HEK293T (cell line): ENCODE measurements at regions not wholly inside any gene's neighbourhood (a gene's known extent, or its start where the extent isn't known, plus 50 kb on each side); places are given as distances from the start of the nearest gene placed in this dataset.

Experiments
- CTCF ChIA-PET: fragments of 350-600 bp; formaldehyde crosslinking; extraction: SDS; loops from one replicate; lab custom pipeline; 2021; ENCODE audit warnings: antibody characterized with exemption, inconsistent platforms; lab: Yijun Ruan, JAX
- POLR2A ChIA-PET: fragments of 350-600 bp; formaldehyde crosslinking; extraction: SDS; loops from one replicate; lab custom pipeline; 2020; ENCODE audit warnings: antibody characterized with exemption, inconsistent platforms; lab: Yijun Ruan, JAX
- DNase-seq: peaks from one replicate; pipeline ENCODE4 v3.0.0; 2012; ENCODE audit warnings: mixed read lengths; ENCODE audit errors: extremely low spot score
- ARNT ChIP-seq: fragments of 450-650 bp; IDR thresholded peaks from 2 replicates; pipeline ENCODE4 v1.6.1; 2017; ENCODE audit warnings: mild to moderate bottlenecking
- BHLHE40 ChIP-seq: fragments of 450-650 bp; IDR thresholded peaks from 2 replicates; pipeline ENCODE4 v1.6.1; 2016; ENCODE audit warnings: mild to moderate bottlenecking, moderate library complexity, borderline replicate concordance
- CTBP1 ChIP-seq: fragments of 450-650 bp; IDR thresholded peaks from 2 replicates; pipeline ENCODE4 v1.6.1; 2016; ENCODE audit warnings: borderline replicate concordance
- ELF4 ChIP-seq: fragments of 450-650 bp; IDR thresholded peaks from 2 replicates; pipeline ENCODE4 v1.6.1; 2017; ENCODE audit warnings: antibody characterized with exemption
- FOXA1 ChIP-seq: fragments of 450-650 bp; IDR thresholded peaks from 2 replicates; pipeline ENCODE4 v1.6.1; 2016; ENCODE audit warnings: mild to moderate bottlenecking
- FOXK2 ChIP-seq: fragments of 450-650 bp; IDR thresholded peaks from 2 replicates; pipeline ENCODE4 v1.6.1; 2016; ENCODE audit warnings: mild to moderate bottlenecking
- FOXM1 ChIP-seq: fragments of 450-650 bp; IDR thresholded peaks from 2 replicates; pipeline ENCODE4 v1.6.1; 2017; ENCODE audit warnings: mild to moderate bottlenecking, borderline replicate concordance
- HDGF ChIP-seq: fragments of 450-650 bp; IDR thresholded peaks from 2 replicates; pipeline ENCODE4 v1.6.1; 2017; ENCODE audit warnings: antibody characterized with exemption, borderline replicate concordance
- L3MBTL2 ChIP-seq: fragments of 450-650 bp; conservative IDR thresholded peaks from 2 replicates; pipeline ENCODE4 v1.6.1; 2016; ENCODE audit warnings: mild to moderate bottlenecking
- LEF1 ChIP-seq: fragments of 450-650 bp; IDR thresholded peaks from 2 replicates; pipeline ENCODE4 v1.6.1; 2017; ENCODE audit warnings: mild to moderate bottlenecking, borderline replicate concordance
- NFRKB ChIP-seq: fragments of 450-650 bp; IDR thresholded peaks from 2 replicates; pipeline ENCODE4 v1.6.1; 2016; ENCODE audit warnings: mild to moderate bottlenecking, moderate library complexity
- PKNOX1 ChIP-seq: fragments of 450-650 bp; IDR thresholded peaks from 2 replicates; pipeline ENCODE4 v1.6.1; 2016
- SP1 ChIP-seq: fragments of 450-650 bp; IDR thresholded peaks from 2 replicates; pipeline ENCODE4 v1.6.1; 2017
- SUZ12 ChIP-seq: fragments of 450-650 bp; IDR thresholded peaks from 2 replicates; pipeline ENCODE4 v1.6.1; 2016; ENCODE audit warnings: mild to moderate bottlenecking
- TARDBP ChIP-seq: fragments of 450-650 bp; IDR thresholded peaks from 2 replicates; pipeline ENCODE4 v1.6.1; 2016
- ZNF384 ChIP-seq: fragments of 450-650 bp; IDR thresholded peaks from 2 replicates; pipeline ENCODE4 v1.6.1; 2016

GRCh38 chr3:31444220-31445142 lies 88.2 kb upstream of the STT3B start:
- TF ChIP-seq SUZ12, result no peak
- ChIA-PET CTCF (no interaction called here), POLR2A (no interaction called here)
- DNase-seq, result no peak

- ChIA-PET POLR2A (no interaction called here), CTCF (interaction anchor here (0.7 kb wide), 1 partner anchor 572 kb away, joined by 4 read pairs; no protein-coding TSS in a partner anchor)
- no peak for DNase-seq
- TF ChIP-seq PKNOX1 (no peak), SP1 (no peak), HDGF (no peak), FOXK2 (no peak), BHLHE40 (no peak), L3MBTL2 (no peak), NFRKB (no peak), CTBP1 (no peak)
These were observed 87.0 kb upstream of the STT3B start for GRCh38 chr3:31445701-31446100.

GRCh38 chr3:31448035-31448881 lies 84.5 kb upstream of the STT3B start:
- DNase-seq, result peak; percentile 22
- POLR2A ChIA-PET, result no interaction called here
- CTCF ChIA-PET, result interaction anchor here (0.6 kb wide), 1 partner anchor 553 kb away, joined by 4 read pairs; no protein-coding TSS in a partner anchor
- TF ChIP-seq HDGF (no peak), FOXM1 (no peak), ZNF384 (no peak), ELF4 (no peak), L3MBTL2 (no peak), SP1 (no peak), CTBP1 (no peak), FOXA1 (no peak), BHLHE40 (no peak), FOXK2 (no peak), LEF1 (no peak)

- TF ChIP-seq LEF1, result no peak
- no peak for TF ChIP-seq SP1
- TF ChIP-seq NFRKB, result no peak
- no peak for TF ChIP-seq CTBP1
- no peak for TF ChIP-seq ARNT
- no peak for TF ChIP-seq L3MBTL2
- TF ChIP-seq TARDBP, result no peak
- TF ChIP-seq HDGF, result no peak
- no peak for TF ChIP-seq SUZ12
- TF ChIP-seq ZNF384, result no peak
- no peak for TF ChIP-seq FOXA1
- TF ChIP-seq FOXK2, result no peak
- no peak for TF ChIP-seq PKNOX1
- TF ChIP-seq ELF4, result no peak
- TF ChIP-seq BHLHE40, result no peak
- no peak for TF ChIP-seq FOXM1
- no peak for DNase-seq
- POLR2A ChIA-PET, result no interaction called here
- CTCF ChIA-PET, result no interaction called here
These were observed 83.9 kb upstream of the STT3B start for GRCh38 chr3:31448882-31449243.

- DNase-seq, result no peak
- POLR2A ChIA-PET, result no interaction called here
- CTCF ChIA-PET, result interaction anchor here (0.6 kb wide), 1 partner anchor 34 kb away, joined by 3 read pairs; no protein-coding TSS in a partner anchor
- no peak for TF ChIP-seq ZNF384
- TF ChIP-seq FOXM1, result no peak
- TF ChIP-seq PKNOX1, result no peak
- TF ChIP-seq CTBP1, result no peak
- no peak for TF ChIP-seq SUZ12
- TF ChIP-seq BHLHE40, result no peak
- no peak for TF ChIP-seq FOXA1
- no peak for TF ChIP-seq ARNT
- no peak for TF ChIP-seq TARDBP
- no peak for TF ChIP-seq ELF4
- no peak for TF ChIP-seq LEF1
- no peak for TF ChIP-seq SP1
- TF ChIP-seq NFRKB, result no peak
These were observed 83.4 kb upstream of the STT3B start for GRCh38 chr3:31449318-31449717.
